Ishikawa (cell line): ENCODE measurements at regions not wholly inside any gene's neighbourhood (a gene's known extent, or its start where the extent isn't known, plus 50 kb on each side); places are given as distances from the start of the nearest gene placed in this dataset.

Experiments used
- CEBPB ChIP-seq: IDR thresholded peaks from 2 replicates; pipeline ENCODE4 v1.6.1; 2012
- CREB1 ChIP-seq: IDR thresholded peaks from 2 replicates; pipeline ENCODE4 v1.6.1; 2012; ENCODE audit warnings: low read depth
- EGR1 ChIP-seq: IDR thresholded peaks from 2 replicates; pipeline ENCODE4 v1.6.1; 2012
- EP300 ChIP-seq: IDR thresholded peaks from 2 replicates; pipeline ENCODE4 v1.6.1; 2012; ENCODE audit warnings: borderline replicate concordance
- FOXM1 ChIP-seq: IDR thresholded peaks from 2 replicates; pipeline ENCODE4 v1.6.1; 2012; ENCODE audit warnings: low read depth, borderline replicate concordance
- NFIC ChIP-seq: IDR thresholded peaks from 2 replicates; pipeline ENCODE4 v1.6.1; 2012
- RAD21 ChIP-seq: IDR thresholded peaks from 2 replicates; pipeline ENCODE4 v1.6.1; 2012; ENCODE audit warnings: low read depth
- TAF1 ChIP-seq: IDR thresholded peaks from 2 replicates; pipeline ENCODE4 v1.6.1; 2012; ENCODE audit warnings: low read depth, mild to moderate bottlenecking
- TCF12 ChIP-seq: IDR thresholded peaks from 2 replicates; pipeline ENCODE4 v1.6.1; 2012; ENCODE audit warnings: low read depth
- TEAD4 ChIP-seq: IDR thresholded peaks from 2 replicates; pipeline ENCODE4 v1.6.1; 2012
- YY1 ChIP-seq: IDR thresholded peaks from 2 replicates; pipeline ENCODE4 v1.6.1; 2012; ENCODE audit warnings: low read depth
- ZBTB7A ChIP-seq: IDR thresholded peaks from 2 replicates; pipeline ENCODE4 v1.6.1; 2012; ENCODE audit warnings: low read depth
- TF ChIP-seq, protein P1 (sequence below): IDR thresholded peaks from 2 replicates; pipeline ENCODE4 v1.6.1; 2012; ENCODE audit warnings: low read depth, mild to moderate bottlenecking
- TF ChIP-seq, protein P2 (sequence below): IDR thresholded peaks from 2 replicates; pipeline ENCODE4 v1.6.1; 2012
- TF ChIP-seq, protein P3 (sequence below): IDR thresholded peaks from 2 replicates; pipeline ENCODE4 v1.6.1; 2012

DNA sequence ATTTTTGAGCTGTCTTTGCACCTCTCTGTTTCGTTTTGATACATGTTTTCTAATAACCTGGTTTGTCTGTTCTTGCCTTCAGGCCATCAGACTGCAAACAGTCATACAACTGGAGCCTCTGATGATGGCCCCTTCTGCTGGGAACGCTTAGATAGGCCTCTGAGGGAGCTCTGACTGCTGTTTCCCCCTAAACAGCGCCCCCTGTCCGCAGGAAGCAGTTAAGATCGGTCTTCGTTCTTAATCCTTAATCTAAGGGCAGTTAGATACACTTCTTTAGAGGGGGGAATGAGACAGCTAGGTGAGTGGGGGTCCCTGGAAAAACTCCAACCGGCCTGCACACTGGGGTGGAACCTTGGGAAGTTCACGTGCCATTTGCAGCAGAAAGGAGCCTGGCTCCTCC, 1338.8 kb upstream of the SEL1L start:
- no peak for TF ChIP-seq FOXM1
- TF ChIP-seq, protein P1, sequence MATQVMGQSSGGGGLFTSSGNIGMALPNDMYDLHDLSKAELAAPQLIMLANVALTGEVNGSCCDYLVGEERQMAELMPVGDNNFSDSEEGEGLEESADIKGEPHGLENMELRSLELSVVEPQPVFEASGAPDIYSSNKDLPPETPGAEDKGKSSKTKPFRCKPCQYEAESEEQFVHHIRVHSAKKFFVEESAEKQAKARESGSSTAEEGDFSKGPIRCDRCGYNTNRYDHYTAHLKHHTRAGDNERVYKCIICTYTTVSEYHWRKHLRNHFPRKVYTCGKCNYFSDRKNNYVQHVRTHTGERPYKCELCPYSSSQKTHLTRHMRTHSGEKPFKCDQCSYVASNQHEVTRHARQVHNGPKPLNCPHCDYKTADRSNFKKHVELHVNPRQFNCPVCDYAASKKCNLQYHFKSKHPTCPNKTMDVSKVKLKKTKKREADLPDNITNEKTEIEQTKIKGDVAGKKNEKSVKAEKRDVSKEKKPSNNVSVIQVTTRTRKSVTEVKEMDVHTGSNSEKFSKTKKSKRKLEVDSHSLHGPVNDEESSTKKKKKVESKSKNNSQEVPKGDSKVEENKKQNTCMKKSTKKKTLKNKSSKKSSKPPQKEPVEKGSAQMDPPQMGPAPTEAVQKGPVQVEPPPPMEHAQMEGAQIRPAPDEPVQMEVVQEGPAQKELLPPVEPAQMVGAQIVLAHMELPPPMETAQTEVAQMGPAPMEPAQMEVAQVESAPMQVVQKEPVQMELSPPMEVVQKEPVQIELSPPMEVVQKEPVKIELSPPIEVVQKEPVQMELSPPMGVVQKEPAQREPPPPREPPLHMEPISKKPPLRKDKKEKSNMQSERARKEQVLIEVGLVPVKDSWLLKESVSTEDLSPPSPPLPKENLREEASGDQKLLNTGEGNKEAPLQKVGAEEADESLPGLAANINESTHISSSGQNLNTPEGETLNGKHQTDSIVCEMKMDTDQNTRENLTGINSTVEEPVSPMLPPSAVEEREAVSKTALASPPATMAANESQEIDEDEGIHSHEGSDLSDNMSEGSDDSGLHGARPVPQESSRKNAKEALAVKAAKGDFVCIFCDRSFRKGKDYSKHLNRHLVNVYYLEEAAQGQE: no peak
- TF ChIP-seq, protein P2, sequence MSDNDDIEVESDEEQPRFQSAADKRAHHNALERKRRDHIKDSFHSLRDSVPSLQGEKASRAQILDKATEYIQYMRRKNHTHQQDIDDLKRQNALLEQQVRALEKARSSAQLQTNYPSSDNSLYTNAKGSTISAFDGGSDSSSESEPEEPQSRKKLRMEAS: no peak
- no peak for TF ChIP-seq EP300
- TF ChIP-seq, protein P3, sequence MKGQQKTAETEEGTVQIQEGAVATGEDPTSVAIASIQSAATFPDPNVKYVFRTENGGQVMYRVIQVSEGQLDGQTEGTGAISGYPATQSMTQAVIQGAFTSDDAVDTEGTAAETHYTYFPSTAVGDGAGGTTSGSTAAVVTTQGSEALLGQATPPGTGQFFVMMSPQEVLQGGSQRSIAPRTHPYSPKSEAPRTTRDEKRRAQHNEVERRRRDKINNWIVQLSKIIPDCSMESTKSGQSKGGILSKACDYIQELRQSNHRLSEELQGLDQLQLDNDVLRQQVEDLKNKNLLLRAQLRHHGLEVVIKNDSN: no peak
- no peak for TF ChIP-seq CEBPB
- no peak for TF ChIP-seq RAD21
- no peak for TF ChIP-seq ZBTB7A
- TF ChIP-seq YY1: no peak
- no peak for TF ChIP-seq EGR1
- no peak for TF ChIP-seq NFIC
- TF ChIP-seq TCF12: no peak
- no peak for TF ChIP-seq TEAD4
- no peak for TF ChIP-seq CREB1
- no peak for TF ChIP-seq TAF1

DNA sequence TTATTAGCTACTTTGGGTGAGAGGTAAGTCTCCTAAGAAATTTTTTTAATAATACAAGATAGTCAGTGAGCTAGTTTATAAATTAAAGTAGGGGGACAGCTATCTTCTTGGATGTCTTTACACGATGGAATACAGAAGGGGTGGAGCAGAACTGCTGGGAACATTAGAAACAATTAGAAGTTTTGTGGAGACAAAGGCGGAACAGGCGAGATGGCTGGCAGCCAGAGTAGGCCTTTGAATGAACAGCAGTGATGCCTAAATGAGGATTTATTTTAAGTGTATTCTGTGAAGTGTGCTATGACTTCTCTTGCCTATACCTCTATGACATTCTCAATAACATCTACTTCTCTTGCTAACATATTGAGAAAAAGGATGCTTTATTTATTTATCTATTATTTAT, 1345.3 kb upstream of the SEL1L start:
- TF ChIP-seq NFIC: no peak
- TF ChIP-seq TEAD4: no peak
- no peak for TF ChIP-seq TCF12
- TF ChIP-seq FOXM1: no peak
- no peak for TF ChIP-seq ZBTB7A
- TF ChIP-seq, protein P3: no peak
- TF ChIP-seq YY1: no peak
- TF ChIP-seq EP300: no peak
- no peak for TF ChIP-seq EGR1
- TF ChIP-seq, protein P1: no peak
- TF ChIP-seq CREB1: no peak
- no peak for TF ChIP-seq CEBPB
- no peak for TF ChIP-seq TAF1

DNA sequence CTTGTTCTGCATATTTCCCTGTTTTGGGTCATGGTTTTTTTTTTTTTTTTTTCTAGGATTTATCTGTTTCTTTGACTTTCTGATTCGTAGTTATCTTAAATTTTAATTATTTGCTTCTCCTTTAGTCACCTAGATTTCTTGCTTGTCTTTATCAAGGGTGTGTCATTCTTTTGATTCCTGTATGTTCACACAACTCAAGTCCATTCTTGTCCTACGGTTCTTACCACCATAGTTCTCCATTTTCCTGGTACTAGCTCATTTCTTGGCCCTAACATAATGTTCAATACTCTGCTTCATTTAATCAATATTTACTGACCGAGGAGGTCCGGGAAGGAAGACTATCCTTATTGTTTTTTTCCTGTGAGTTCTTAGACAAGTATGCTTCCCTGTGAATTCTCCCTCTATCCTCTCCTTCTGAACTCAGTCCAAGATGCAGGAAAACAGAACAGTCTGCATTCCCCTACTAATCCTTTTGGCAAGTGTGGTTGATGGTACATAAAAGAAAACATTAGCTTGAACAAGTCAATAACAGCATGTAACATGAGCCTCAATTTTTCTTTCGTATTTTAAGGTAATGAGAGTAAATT, 1346.4 kb upstream of the SEL1L start:
- TF ChIP-seq NFIC: no peak
- TF ChIP-seq, protein P2: no peak
- TF ChIP-seq RAD21: no peak
- no peak for TF ChIP-seq CEBPB
- TF ChIP-seq, protein P1: no peak
- no peak for TF ChIP-seq EP300
- TF ChIP-seq EGR1: no peak
- TF ChIP-seq YY1: no peak
- no peak for TF ChIP-seq FOXM1
- TF ChIP-seq ZBTB7A: no peak
- TF ChIP-seq TCF12: no peak
- TF ChIP-seq TAF1: no peak
- no peak for TF ChIP-seq TEAD4
- no peak for TF ChIP-seq CREB1
- TF ChIP-seq, protein P3: no peak

DNA sequence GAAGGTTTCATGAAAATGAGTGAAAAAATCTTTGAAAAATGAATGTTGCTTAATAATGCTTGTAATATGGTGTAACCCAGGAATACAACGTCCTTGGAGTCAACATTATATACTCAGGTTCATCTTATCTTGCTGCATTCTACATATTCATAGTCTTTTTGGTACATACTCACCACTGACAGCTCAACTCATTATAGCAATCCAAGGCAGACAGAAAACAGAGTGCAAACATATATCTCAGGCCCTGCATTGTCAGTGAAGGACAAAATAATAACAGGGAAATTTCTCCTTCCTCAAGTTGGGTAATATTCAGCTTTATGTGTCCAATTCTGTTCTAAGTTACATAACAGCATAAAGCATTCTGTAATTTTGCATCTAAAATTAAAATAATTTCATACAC, 1353.0 kb upstream of the SEL1L start:
- no peak for TF ChIP-seq TCF12
- TF ChIP-seq RAD21: no peak
- TF ChIP-seq YY1: no peak
- TF ChIP-seq FOXM1: no peak
- TF ChIP-seq, protein P3: no peak
- TF ChIP-seq, protein P1: no peak
- TF ChIP-seq NFIC: no peak
- no peak for TF ChIP-seq TAF1
- TF ChIP-seq CREB1: no peak
- TF ChIP-seq CEBPB: no peak
- TF ChIP-seq, protein P2: no peak
- no peak for TF ChIP-seq ZBTB7A
- TF ChIP-seq EP300: no peak
